CD4-positive, alpha-beta T cell (primary cell): ENCODE measurements at regions not wholly inside any gene's neighbourhood (a gene's known extent, or its start where the extent isn't known, plus 50 kb on each side); places are given as distances from the start of the nearest gene placed in this dataset.

Experiments
- ATAC-seq: fragments of 200-7000 bp; cut with Tn5 transposase; one replicate; pipeline ENCODE4 v1.10.0; 2022; ENCODE audit warnings: mild to moderate bottlenecking; ENCODE audit not compliant: poor library complexity
- CTCF ChIA-PET: fragments of 350-600 bp; sonication (Branson Sonifier 250); formaldehyde crosslinking; loops from one replicate; lab custom pipeline; 2021; ENCODE audit warnings: antibody characterized with exemption, inconsistent platforms; lab: Charles Lee
- POLR2A ChIA-PET: fragments of 350-600 bp; sonication (Branson Sonifier 250); formaldehyde crosslinking; loops from one replicate; lab custom pipeline; 2021; ENCODE audit warnings: antibody characterized with exemption, inconsistent platforms; lab: Charles Lee
- DNase-seq, 14 experiments: peaks; one replicate each; pipeline ENCODE4 v3.0.0-alpha.2; 2013 to 2020; ENCODE audit warnings: mixed read lengths in 2 of 14
- H3K27ac ChIP-seq, 2 donors: one replicate each; pipeline versions ENCODE4 v1.5.1 to v1.7.0; 2013; ENCODE audit warnings: low read length in 2 of 2, low read depth in 1 of 2, mild to moderate bottlenecking in 1 of 2
- H3K27me3 ChIP-seq, 2 experiments: 1 replicate in 1 of 2; 2 replicates in 1 of 2; pipeline versions ENCODE4 v1.6.1 to v1.7.0; 2013; ENCODE audit warnings: low read length in 2 of 2, control low read depth in 1 of 2, mild to moderate bottlenecking in 1 of 2, moderate library complexity in 1 of 2; ENCODE audit not compliant: insufficient read depth in 2 of 2, control insufficient read depth in 1 of 2
- H3K36me3 ChIP-seq: one replicate; pipeline ENCODE4 v1.6.1; 2013; ENCODE audit warnings: low read length, control low read depth; ENCODE audit not compliant: insufficient read depth
- H3K4me1 ChIP-seq: one replicate; pipeline ENCODE4 v1.6.1; 2013; ENCODE audit warnings: low read length, control low read depth; ENCODE audit not compliant: insufficient read depth
- H3K4me3 ChIP-seq: one replicate; pipeline ENCODE4 v1.5.1; 2013; ENCODE audit warnings: mild to moderate bottlenecking, low read length, moderate library complexity
- H3K9me3 ChIP-seq, 2 experiments: 1 replicate in 1 of 2; 2 replicates in 1 of 2; pipeline versions ENCODE4 v1.6.1 to v1.7.0; 2013; ENCODE audit warnings: low read length in 2 of 2, mild to moderate bottlenecking in 2 of 2, control low read depth in 1 of 2, moderate library complexity in 1 of 2; ENCODE audit not compliant: control insufficient read depth in 1 of 2, insufficient read depth in 1 of 2
- H3K27ac Mint-ChIP-seq: one replicate; pipeline ENCODE4 v1.8.0; 2020; ENCODE audit warnings: mixed read lengths
- H3K27me3 Mint-ChIP-seq: one replicate; pipeline ENCODE4 v1.8.0; 2021; ENCODE audit warnings: mixed read lengths
- H3K36me3 Mint-ChIP-seq: one replicate; pipeline ENCODE4 v1.8.0; 2021; ENCODE audit warnings: low read depth, mixed read lengths
- H3K4me1 Mint-ChIP-seq: one replicate; pipeline ENCODE4 v1.8.0; 2021; ENCODE audit warnings: low read depth, mixed read lengths
- H3K4me3 Mint-ChIP-seq: one replicate; pipeline ENCODE4 v1.8.0; 2020; ENCODE audit warnings: mild to moderate bottlenecking, mixed read lengths
- H3K9me3 Mint-ChIP-seq: one replicate; pipeline ENCODE4 v1.8.0; 2020; ENCODE audit warnings: mixed read lengths
- CTCF ChIP-seq: fragments of 200-600 bp; IDR thresholded peaks from one replicate; pipeline ENCODE4 v1.8.0; 2022; ENCODE audit warnings: antibody characterized with exemption, mild to moderate bottlenecking
- intact Hi-C, 2 experiments: fragments of 100-400 bp; cut with DNase I in 1 of 2; cut with micrococcal nuclease in 1 of 2; formaldehyde crosslinking; loops; one replicate each; pipeline versions ENCODE4 v1.15.1 to v1.9.0; 2023 to 2025; cut with DNase I, micrococcal nuclease

- POLR2A ChIA-PET: no interaction called here
- Histone ChIP-seq H3K27ac (no peak overlapping the region), H3K4me3 (no peak overlapping the region), H3K9me3 (no peaks in the 10 kb centered on the region), H3K4me1 (no peaks in the 10 kb centered on the region), H3K36me3 (no peaks in the 10 kb centered on the region), H3K27me3 (peaks cover 0 to 9% of the 10 kb centered on the region in 2 experiments)
- H3K4me3 Mint-ChIP-seq: no peak overlapping the region
- H3K27ac Mint-ChIP-seq: no peak overlapping the region
- CTCF ChIA-PET: no interaction called here
- H3K9me3 Mint-ChIP-seq: no peaks in the 10 kb centered on the region
- DNase-seq: no peak
- H3K4me1 Mint-ChIP-seq: no peaks in the 10 kb centered on the region
- no peak for TF ChIP-seq CTCF
- intact Hi-C loops: no loop called here
- H3K36me3 Mint-ChIP-seq: no peaks in the 10 kb centered on the region
- no peak for ATAC-seq
- peaks cover 7% of the 10 kb centered on the region for H3K27me3 Mint-ChIP-seq
These were observed 78.9 kb upstream of the DPH6 start for GRCh38 chr15:35624881-35625280.

- POLR2A ChIA-PET: no interaction called here
- H3K27ac ChIP-seq: no peak overlapping the region
- H3K4me1 Mint-ChIP-seq: no peaks in the 10 kb centered on the region
- no peak overlapping the region for H3K4me3 ChIP-seq
- H3K36me3 Mint-ChIP-seq: no peaks in the 10 kb centered on the region
- H3K27me3 Mint-ChIP-seq: peaks cover 8% of the 10 kb centered on the region
- ATAC-seq: no peak
- no peaks in the 10 kb centered on the region for H3K9me3 Mint-ChIP-seq
- H3K27me3 ChIP-seq: peaks cover 0 to 5% of the 10 kb centered on the region in 2 experiments
- no peaks in the 10 kb centered on the region for H3K4me1 ChIP-seq
- H3K4me3 Mint-ChIP-seq: no peak overlapping the region
- CTCF ChIA-PET: no interaction called here
- no peak for DNase-seq
- intact Hi-C loops: no loop called here
- no peak overlapping the region for H3K27ac Mint-ChIP-seq
- no peaks in the 10 kb centered on the region for H3K36me3 ChIP-seq
- no peak for TF ChIP-seq CTCF
- no peaks in the 10 kb centered on the region for H3K9me3 ChIP-seq
These were observed 80.8 kb upstream of the DPH6 start for GRCh38 chr15:35626571-35627318.

- H3K27me3 Mint-ChIP-seq: peaks cover 8% of the 10 kb centered on the region
- ATAC-seq (no peak), DNase-seq (no peak)
- H3K4me3 ChIP-seq: no peak overlapping the region
- TF ChIP-seq CTCF: no peak
- no peak overlapping the region for H3K4me3 Mint-ChIP-seq
- no peaks in the 10 kb centered on the region for H3K9me3 Mint-ChIP-seq
- H3K36me3 Mint-ChIP-seq: no peaks in the 10 kb centered on the region
- H3K27ac ChIP-seq: no peak overlapping the region
- H3K4me1 ChIP-seq: no peaks in the 10 kb centered on the region
- intact Hi-C loops: no loop called here
- CTCF ChIA-PET: no interaction called here
- POLR2A ChIA-PET: no interaction called here
- no peaks in the 10 kb centered on the region for H3K9me3 ChIP-seq
- no peaks in the 10 kb centered on the region for H3K36me3 ChIP-seq
- no peak overlapping the region for H3K27ac Mint-ChIP-seq
- H3K27me3 ChIP-seq: peaks cover 0 to 5% of the 10 kb centered on the region in 2 experiments
- no peaks in the 10 kb centered on the region for H3K4me1 Mint-ChIP-seq
These were observed 81.7 kb upstream of the DPH6 start for GRCh38 chr15:35627696-35628095.
